Progenitor cell of endocrine pancreas (in vitro differentiated cells): ENCODE measurements at regions not wholly inside any gene's neighbourhood (a gene's known extent, or its start where the extent isn't known, plus 50 kb on each side); places are given as distances from the start of the nearest gene placed in this dataset.

ENCODE experiments used
- DNase-seq: peaks from one replicate; pipeline ENCODE4 v3.0.0; 2021; ENCODE audit warnings: low spot score; ENCODE audit not compliant: unreplicated experiment
- H3K27ac Mint-ChIP-seq: 2 replicates; pipeline ENCODE4 v1.8.0; 2021; ENCODE audit warnings: mild to moderate bottlenecking, moderate library complexity, mixed read lengths
- H3K27me3 Mint-ChIP-seq: 2 replicates; pipeline ENCODE4 v1.8.0; 2021; ENCODE audit warnings: mixed read lengths
- H3K36me3 Mint-ChIP-seq: 2 replicates; pipeline ENCODE4 v1.8.0; 2022; ENCODE audit warnings: mixed read lengths; ENCODE audit not compliant: insufficient read depth
- H3K4me1 Mint-ChIP-seq: 2 replicates; pipeline ENCODE4 v1.8.0; 2021; ENCODE audit warnings: low read depth, mixed read lengths
- H3K4me3 Mint-ChIP-seq: 2 replicates; pipeline ENCODE4 v1.8.0; 2021; ENCODE audit warnings: low read depth, mild to moderate bottlenecking, moderate library complexity, mixed read lengths
- H3K9me3 Mint-ChIP-seq: 2 replicates; pipeline ENCODE4 v1.8.0; 2021; ENCODE audit warnings: low read depth, mixed read lengths
- TF ChIP-seq, protein P1 (sequence below): fragments of 200-600 bp; sonication (generic); IDR thresholded peaks from one replicate; pipeline ENCODE4 v1.5.0; 2021; ENCODE audit warnings: antibody characterized with exemption, mild to moderate bottlenecking; ENCODE audit not compliant: unreplicated experiment

DNA sequence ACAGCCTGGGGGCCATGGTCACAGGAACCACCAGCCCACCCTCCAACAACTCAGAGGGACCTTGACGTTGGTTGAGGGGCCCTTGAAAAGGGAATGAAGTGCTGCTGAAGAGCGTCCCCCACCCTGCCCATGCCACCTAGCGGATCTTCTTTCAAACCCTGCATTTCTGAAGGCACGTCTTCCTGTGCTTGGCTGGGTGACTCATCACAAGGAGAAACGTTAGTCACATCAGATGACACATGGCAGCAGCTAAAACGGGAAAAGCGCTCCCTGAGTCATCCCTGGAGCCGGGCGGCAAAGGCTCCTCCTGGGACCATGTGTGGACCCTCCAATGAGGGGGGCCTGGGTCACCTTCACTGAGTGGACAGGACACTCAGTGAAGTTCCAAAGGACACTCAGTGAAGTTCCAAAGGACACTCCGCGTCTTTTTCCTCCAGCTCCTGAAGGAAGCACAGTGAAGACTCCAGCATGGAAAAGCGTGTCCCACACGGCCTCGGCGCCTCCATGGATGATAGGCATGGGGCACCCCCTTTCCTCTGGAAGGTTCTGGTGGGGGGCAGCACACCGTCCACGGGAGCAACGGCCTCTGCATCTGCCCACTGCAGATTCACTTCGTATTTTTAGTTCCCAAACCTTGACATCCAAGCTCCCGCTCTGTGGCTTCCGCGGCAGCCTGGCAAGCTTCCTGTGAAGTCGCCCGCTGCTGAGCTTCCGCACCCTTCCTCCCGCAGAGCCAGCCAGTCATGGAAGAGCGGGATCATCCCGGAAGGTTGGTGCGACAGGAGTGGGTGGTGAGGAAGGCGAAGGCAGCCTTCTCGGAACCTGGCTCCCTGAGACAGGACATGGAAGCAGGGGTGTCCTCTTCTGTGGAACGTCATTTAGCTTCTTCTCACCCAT lies 383.4 kb downstream of the VRK1 start:
- DNase-seq: no peak
- TF ChIP-seq, protein P1, sequence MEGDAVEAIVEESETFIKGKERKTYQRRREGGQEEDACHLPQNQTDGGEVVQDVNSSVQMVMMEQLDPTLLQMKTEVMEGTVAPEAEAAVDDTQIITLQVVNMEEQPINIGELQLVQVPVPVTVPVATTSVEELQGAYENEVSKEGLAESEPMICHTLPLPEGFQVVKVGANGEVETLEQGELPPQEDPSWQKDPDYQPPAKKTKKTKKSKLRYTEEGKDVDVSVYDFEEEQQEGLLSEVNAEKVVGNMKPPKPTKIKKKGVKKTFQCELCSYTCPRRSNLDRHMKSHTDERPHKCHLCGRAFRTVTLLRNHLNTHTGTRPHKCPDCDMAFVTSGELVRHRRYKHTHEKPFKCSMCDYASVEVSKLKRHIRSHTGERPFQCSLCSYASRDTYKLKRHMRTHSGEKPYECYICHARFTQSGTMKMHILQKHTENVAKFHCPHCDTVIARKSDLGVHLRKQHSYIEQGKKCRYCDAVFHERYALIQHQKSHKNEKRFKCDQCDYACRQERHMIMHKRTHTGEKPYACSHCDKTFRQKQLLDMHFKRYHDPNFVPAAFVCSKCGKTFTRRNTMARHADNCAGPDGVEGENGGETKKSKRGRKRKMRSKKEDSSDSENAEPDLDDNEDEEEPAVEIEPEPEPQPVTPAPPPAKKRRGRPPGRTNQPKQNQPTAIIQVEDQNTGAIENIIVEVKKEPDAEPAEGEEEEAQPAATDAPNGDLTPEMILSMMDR: no peak

DNA sequence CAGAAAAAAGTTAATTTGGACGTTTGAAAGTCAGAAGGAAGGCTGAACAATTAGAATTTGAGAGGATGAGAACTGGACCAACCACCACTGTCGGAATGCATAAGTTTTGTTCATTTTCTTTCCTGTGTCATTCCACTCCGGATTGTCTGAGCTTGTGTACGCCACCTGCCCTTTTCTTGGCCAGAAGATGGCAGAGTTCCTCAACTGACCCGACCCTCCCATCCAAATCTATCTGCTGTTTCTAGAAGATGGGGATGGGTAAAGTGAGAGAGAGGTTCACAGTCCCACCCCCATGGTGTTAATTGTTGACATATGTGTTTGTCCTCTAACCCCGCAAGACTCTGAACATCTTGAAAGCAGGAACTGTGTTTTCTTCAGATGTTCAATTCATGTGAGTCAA lies 388.0 kb downstream of the VRK1 start:
- Mint-ChIP-seq H3K36me3 (no peaks in the 10 kb centered on the region), H3K4me3 (no peak overlapping the region), H3K4me1 (no peaks in the 10 kb centered on the region), H3K27ac (no peak overlapping the region), H3K9me3 (peaks cover 5% of the 10 kb centered on the region), H3K27me3 (peaks cover 32% of the 10 kb centered on the region)
- TF ChIP-seq, protein P1: peak; percentile 62
- DNase-seq: no peak

More for the DNA sequence above, 383.4 kb downstream of the VRK1 start:
- Mint-ChIP-seq H3K9me3 (peaks cover 5% of the 10 kb centered on the region), H3K36me3 (no peaks in the 10 kb centered on the region), H3K4me3 (no peak overlapping the region), H3K27me3 (peaks cover 37% of the 10 kb centered on the region), H3K27ac (no peak overlapping the region), H3K4me1 (no peaks in the 10 kb centered on the region)

DNA sequence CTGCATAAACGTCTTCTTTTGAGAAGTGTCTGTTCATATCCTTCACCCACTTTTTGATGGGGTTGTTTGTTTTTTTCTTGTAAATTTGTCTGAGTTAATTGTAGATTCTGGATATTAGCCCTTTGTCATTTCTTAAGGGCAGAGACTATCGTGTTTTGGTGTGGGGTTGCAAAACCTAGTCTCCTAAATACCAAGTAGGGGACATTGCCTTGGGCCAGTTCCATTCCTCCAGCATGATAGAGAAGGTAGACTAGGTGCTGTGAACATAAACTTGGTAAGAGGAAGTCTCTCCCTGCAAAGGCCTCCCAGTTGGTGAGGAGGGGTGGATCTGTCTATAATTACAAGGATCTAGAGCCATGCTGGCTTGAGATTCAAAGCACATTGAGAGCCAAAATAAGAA lies 390.7 kb downstream of the VRK1 start:
- peaks cover 9% of the 10 kb centered on the region for H3K9me3 Mint-ChIP-seq
- DNase-seq: no peak
- no peak overlapping the region for H3K4me3 Mint-ChIP-seq
- H3K27ac Mint-ChIP-seq: no peak overlapping the region
- H3K27me3 Mint-ChIP-seq: peaks cover 24% of the 10 kb centered on the region
- TF ChIP-seq, protein P1: no peak
- H3K36me3 Mint-ChIP-seq: no peaks in the 10 kb centered on the region
- H3K4me1 Mint-ChIP-seq: no peaks in the 10 kb centered on the region

DNA sequence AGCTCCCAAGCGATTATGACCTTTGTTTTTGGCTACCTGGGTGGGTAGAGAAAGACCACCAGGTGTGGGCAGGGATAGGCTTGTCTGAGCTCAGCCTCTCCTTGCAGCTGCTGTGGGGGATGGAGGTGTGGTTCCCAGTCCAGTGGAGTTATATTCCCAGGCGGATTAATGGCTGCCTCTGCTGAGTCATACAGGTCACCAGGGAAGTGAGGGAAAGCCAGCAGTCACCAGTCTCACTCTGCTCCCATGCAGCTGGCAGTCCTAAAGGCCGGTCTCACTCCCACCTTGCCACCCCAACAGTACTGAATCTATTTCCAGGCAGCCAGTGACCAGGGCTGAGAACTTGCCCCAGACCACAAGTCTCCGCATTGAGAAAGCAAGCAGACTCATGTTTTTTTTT lies 399.2 kb downstream of the VRK1 start:
- TF ChIP-seq, protein P1: no peak
- Mint-ChIP-seq H3K9me3 (peaks cover 18% of the 10 kb centered on the region), H3K4me1 (no peaks in the 10 kb centered on the region), H3K27me3 (peaks cover 7% of the 10 kb centered on the region), H3K27ac (no peak overlapping the region), H3K4me3 (no peak overlapping the region), H3K36me3 (no peaks in the 10 kb centered on the region)
- DNase-seq: no peak

DNA sequence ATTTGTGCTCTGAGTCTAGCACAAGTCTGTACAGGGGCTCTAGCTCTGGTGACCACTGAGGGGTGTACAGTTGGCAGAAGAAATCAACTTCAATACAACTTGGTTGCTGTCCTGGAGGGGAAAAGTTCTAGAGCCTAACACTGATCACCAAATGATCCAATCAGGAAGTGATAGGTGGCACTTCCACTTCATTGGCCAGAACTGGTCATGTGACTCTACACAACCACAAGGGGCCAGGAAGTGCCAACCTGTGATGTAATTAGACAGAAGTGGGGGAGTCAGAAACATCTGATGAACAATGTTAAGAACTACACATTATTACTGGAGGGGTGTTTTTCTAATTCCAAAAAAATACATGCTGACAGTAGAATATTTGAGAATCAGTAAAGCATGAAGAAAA lies 401.6 kb downstream of the VRK1 start:
- Mint-ChIP-seq H3K27ac (no peak overlapping the region), H3K4me1 (no peaks in the 10 kb centered on the region), H3K36me3 (no peaks in the 10 kb centered on the region), H3K9me3 (peaks cover 10% of the 10 kb centered on the region), H3K4me3 (no peak overlapping the region), H3K27me3 (peaks cover 7% of the 10 kb centered on the region)
- TF ChIP-seq, protein P1: no peak
- DNase-seq: no peak
